ENCODE measurements at regions not wholly inside any gene's neighbourhood (a gene's known extent, or its start where the extent isn't known, plus 50 kb on each side); places are given as distances from the start of the nearest gene placed in this dataset.

GRCh38 chr11:111019451-111019850, 226.1 kb upstream of the POU2AF2 start:
- Mint-ChIP-seq H3K27ac (ENCODE audit: low read depth, unreplicated experiment) (no peak overlapping the region), H3K36me3 (ENCODE audit: insufficient read depth, unreplicated experiment) (no peaks in the 10 kb centered on the region), H3K9me3 (ENCODE audit: unreplicated experiment) (no peaks in the 10 kb centered on the region), H3K4me1 (ENCODE audit: insufficient read depth, unreplicated experiment) (peaks cover 7% of the 10 kb centered on the region), H3K27me3 (ENCODE audit: insufficient read depth, unreplicated experiment) (peaks cover 31% of the 10 kb centered on the region), H3K4me3 (ENCODE audit: unreplicated experiment) (no peak overlapping the region)
- TF ChIP-seq CTCF (IDR thresholded peaks at IDR 0.05; ENCODE audit: unreplicated experiment) = no peak
- ChIA-PET CTCF (no interaction called here), POLR2A (no interaction called here)
- no TSS peak for BruUV-seq (replicated peaks)
- DNase-seq (ENCODE audit: unreplicated experiment) = no peak
- intact Hi-C loops (cut with micrococcal nuclease) = no loop called here

- ChIA-PET CTCF (no interaction called here), POLR2A (no interaction called here)
- intact Hi-C loops (cut with micrococcal nuclease) = no loop called here
- DNase-seq (ENCODE audit: unreplicated experiment) = peak; percentile 55
- no TSS peak for BruUV-seq (replicated peaks)
- no peaks in the 10 kb centered on the region for H3K9me3 Mint-ChIP-seq (ENCODE audit: unreplicated experiment)
- no peak overlapping the region for H3K4me3 Mint-ChIP-seq (ENCODE audit: unreplicated experiment)
- no peak overlapping the region for H3K27ac Mint-ChIP-seq (ENCODE audit: low read depth, unreplicated experiment)
- TF ChIP-seq CTCF (IDR thresholded peaks at IDR 0.05; ENCODE audit: unreplicated experiment) = no peak
- no peaks in the 10 kb centered on the region for H3K36me3 Mint-ChIP-seq (ENCODE audit: insufficient read depth, unreplicated experiment)
- peaks cover 7% of the 10 kb centered on the region for H3K4me1 Mint-ChIP-seq (ENCODE audit: insufficient read depth, unreplicated experiment)
- peaks cover 31% of the 10 kb centered on the region for H3K27me3 Mint-ChIP-seq (ENCODE audit: insufficient read depth, unreplicated experiment)
These were observed 227.0 kb upstream of the POU2AF2 start for GRCh38 chr11:111018566-111018965.

- Mint-ChIP-seq H3K9me3 (ENCODE audit: unreplicated experiment) (no peaks in the 10 kb centered on the region), H3K36me3 (ENCODE audit: insufficient read depth, unreplicated experiment) (no peaks in the 10 kb centered on the region), H3K27me3 (ENCODE audit: insufficient read depth, unreplicated experiment) (peaks cover 46% of the 10 kb centered on the region), H3K4me3 (ENCODE audit: unreplicated experiment) (no peak overlapping the region), H3K27ac (ENCODE audit: low read depth, unreplicated experiment) (no peak overlapping the region), H3K4me1 (ENCODE audit: insufficient read depth, unreplicated experiment) (no peaks in the 10 kb centered on the region)
- ChIA-PET CTCF (interaction anchor here (0.8 kb wide), 1 partner anchor 23 kb away, joined by 3 read pairs; no protein-coding TSS in a partner anchor), POLR2A (no interaction called here)
- intact Hi-C loops (cut with micrococcal nuclease) = no loop called here
- no peak for DNase-seq (ENCODE audit: unreplicated experiment)
- TF ChIP-seq CTCF (IDR thresholded peaks at IDR 0.05; ENCODE audit: unreplicated experiment) = no peak
- BruUV-seq (replicated peaks) = no TSS peak
These were observed 233.0 kb upstream of the POU2AF2 start for GRCh38 chr11:111012491-111012890.

- no peaks in the 10 kb centered on the region for H3K36me3 Mint-ChIP-seq (ENCODE audit: insufficient read depth, unreplicated experiment)
- no TSS peak for BruUV-seq (replicated peaks)
- ChIA-PET POLR2A (no interaction called here), CTCF (interaction anchor here (0.6 kb wide), 1 partner anchor 35 kb away, joined by 5 read pairs; no protein-coding TSS in a partner anchor)
- H3K4me3 Mint-ChIP-seq (ENCODE audit: unreplicated experiment) = no peak overlapping the region
- no peak overlapping the region for H3K27ac Mint-ChIP-seq (ENCODE audit: low read depth, unreplicated experiment)
- peaks cover 46% of the 10 kb centered on the region for H3K27me3 Mint-ChIP-seq (ENCODE audit: insufficient read depth, unreplicated experiment)
- TF ChIP-seq CTCF (IDR thresholded peaks at IDR 0.05; ENCODE audit: unreplicated experiment) = no peak
- no peaks in the 10 kb centered on the region for H3K4me1 Mint-ChIP-seq (ENCODE audit: insufficient read depth, unreplicated experiment)
- no peak for DNase-seq (ENCODE audit: unreplicated experiment)
- H3K9me3 Mint-ChIP-seq (ENCODE audit: unreplicated experiment) = no peaks in the 10 kb centered on the region
- intact Hi-C loops (cut with micrococcal nuclease) = no loop called here
These were observed 234.3 kb upstream of the POU2AF2 start for GRCh38 chr11:111011275-111011594.
